NCI-H510A treated with DMSO at 0.1 percent for 48 hours (cell line): ENCODE measurements at regions not wholly inside any gene's neighbourhood (a gene's known extent, or its start where the extent isn't known, plus 50 kb on each side); places are given as distances from the start of the nearest gene placed in this dataset.
"Not testable (repeated sequence)": the region's sequence is repeated elsewhere in the genome, so short reads cannot be mapped to it uniquely, and the experiment has no call there.

Experiments used
- DNase-seq: peaks from one replicate; lab custom pipeline; 2025; lab: John Stamatoyannopoulos, UW

GRCh38 chr6:85081102-85081501 lies 316.7 kb upstream of the TBX18 start:
- DNase-seq = no peak

- no peak for DNase-seq
Measured at GRCh38 chr6:85079761-85080160, 315.4 kb upstream of the TBX18 start.

- no peak for DNase-seq
Measured at GRCh38 chr6:85078058-85078457, 313.7 kb upstream of the TBX18 start.

GRCh38 chr6:85077098-85077497 lies 312.7 kb upstream of the TBX18 start:
- DNase-seq = no peak

GRCh38 chr6:85071845-85072244 lies 307.4 kb upstream of the TBX18 start:
- not testable (repeated sequence) for DNase-seq

- DNase-seq = no peak
Measured at GRCh38 chr6:85069577-85069976, 305.2 kb upstream of the TBX18 start.

- DNase-seq = no peak
Measured at GRCh38 chr6:85068221-85068620, 303.8 kb upstream of the TBX18 start.

- DNase-seq = no peak
Measured at GRCh38 chr6:85066266-85066665, 301.9 kb upstream of the TBX18 start.

GRCh38 chr6:85065831-85066230 lies 301.4 kb upstream of the TBX18 start:
- no peak for DNase-seq

- no peak for DNase-seq
Measured at GRCh38 chr6:85063611-85064010, 299.2 kb upstream of the TBX18 start.

GRCh38 chr6:85062884-85063283 lies 298.5 kb upstream of the TBX18 start:
- DNase-seq = no peak

GRCh38 chr6:85058806-85059205 lies 294.4 kb upstream of the TBX18 start:
- DNase-seq = no peak

GRCh38 chr6:85050149-85050548 lies 285.8 kb upstream of the TBX18 start:
- no peak for DNase-seq

- DNase-seq = no peak
Measured at GRCh38 chr6:85049282-85049681, 284.9 kb upstream of the TBX18 start.

- DNase-seq = no peak
Measured at GRCh38 chr6:85047818-85048217, 283.4 kb upstream of the TBX18 start.

GRCh38 chr6:85045767-85046166 lies 281.4 kb upstream of the TBX18 start:
- DNase-seq = not testable (repeated sequence)

GRCh38 chr6:85044361-85044760 lies 280.0 kb upstream of the TBX18 start:
- DNase-seq = no peak

GRCh38 chr6:85041376-85041775 lies 277.0 kb upstream of the TBX18 start:
- no peak for DNase-seq

- DNase-seq = no peak
Measured at GRCh38 chr6:85037221-85037620, 272.8 kb upstream of the TBX18 start.

GRCh38 chr6:85035766-85036165 lies 271.4 kb upstream of the TBX18 start:
- DNase-seq = no peak

GRCh38 chr6:85033547-85033946 lies 269.1 kb upstream of the TBX18 start:
- no peak for DNase-seq

- no peak for DNase-seq
Measured at GRCh38 chr6:85026021-85026420, 261.6 kb upstream of the TBX18 start.

- no peak for DNase-seq
Measured at GRCh38 chr6:85023721-85024120, 259.3 kb upstream of the TBX18 start.

- no peak for DNase-seq
Measured at GRCh38 chr6:85017352-85017751, 253.0 kb upstream of the TBX18 start.

GRCh38 chr6:85016726-85017125 lies 252.3 kb upstream of the TBX18 start:
- no peak for DNase-seq
